Naive thymus-derived CD4-positive, alpha-beta T cell (primary cell): ENCODE measurements at regions not wholly inside any gene's neighbourhood (a gene's known extent, or its start where the extent isn't known, plus 50 kb on each side); places are given as distances from the start of the nearest gene placed in this dataset.

Experiments used
- ATAC-seq: fragments of 150-1000 bp; cut with Tn5 transposase; 2 replicates; pipeline ENCODE4 v1.10.0; 2021; ENCODE audit warnings: mild to moderate bottlenecking, moderate library complexity
- CTCF ChIA-PET: fragments of 350-600 bp; sonication (Branson Sonifier 250); formaldehyde crosslinking; loops from one replicate; lab custom pipeline; 2021; ENCODE audit warnings: antibody characterized with exemption; lab: Charles Lee
- POLR2A ChIA-PET: fragments of 350-600 bp; sonication (Branson Sonifier 250); formaldehyde crosslinking; loops from one replicate; lab custom pipeline; 2021; ENCODE audit warnings: antibody characterized with exemption, inconsistent platforms; lab: Charles Lee
- DNase-seq, 9 donors: peaks; one replicate each; pipeline versions ENCODE4 v3.0.0 to v3.0.0-alpha.2; 2020 to 2022; ENCODE audit warnings: mixed read lengths in 1 of 9
- H3K27ac ChIP-seq: one replicate; pipeline ENCODE4 v1.7.0; 2013; ENCODE audit warnings: mild to moderate bottlenecking, low read depth, low read length, moderate library complexity
- H3K27me3 ChIP-seq, 2 donors: one replicate each; pipeline ENCODE4 v1.7.0; 2013; ENCODE audit warnings: low read length in 2 of 2, mild to moderate bottlenecking in 2 of 2, moderate library complexity in 2 of 2; ENCODE audit not compliant: control insufficient read depth in 2 of 2, insufficient read depth in 2 of 2
- H3K36me3 ChIP-seq, 3 experiments: 1 replicate in 2 of 3; 2 replicates in 1 of 3; pipeline ENCODE4 v1.7.0; 2013; ENCODE audit warnings: low read length in 3 of 3, mild to moderate bottlenecking in 3 of 3, moderate library complexity in 1 of 3; ENCODE audit not compliant: insufficient read depth in 3 of 3, control insufficient read depth in 2 of 3
- H3K4me1 ChIP-seq, 2 donors: one replicate each; pipeline ENCODE4 v1.7.0; 2013; ENCODE audit warnings: low read length in 2 of 2, mild to moderate bottlenecking in 2 of 2, moderate library complexity in 1 of 2; ENCODE audit not compliant: control insufficient read depth in 2 of 2, insufficient read depth in 2 of 2
- H3K4me3 ChIP-seq: 2 replicates; pipeline ENCODE4 v1.7.0; 2013; ENCODE audit warnings: mild to moderate bottlenecking, low read length
- H3K9me3 ChIP-seq, 3 experiments: 1 replicate in 2 of 3; 2 replicates in 1 of 3; pipeline ENCODE4 v1.7.0; 2013; ENCODE audit warnings: low read length in 3 of 3; ENCODE audit not compliant: control insufficient read depth in 2 of 3
- H3K27ac Mint-ChIP-seq, 9 donors: one replicate each; pipeline ENCODE4 v1.8.0; 2020 to 2022; ENCODE audit warnings: mixed read lengths in 9 of 9, mild to moderate bottlenecking in 8 of 9, moderate library complexity in 5 of 9, inconsistent platforms in 2 of 9
- H3K27me3 Mint-ChIP-seq, 5 donors: one replicate each; pipeline ENCODE4 v1.8.0; 2021 to 2022; ENCODE audit warnings: mixed read lengths in 5 of 5, mild to moderate bottlenecking in 1 of 5
- H3K36me3 Mint-ChIP-seq, 5 donors: one replicate each; pipeline ENCODE4 v1.8.0; 2020 to 2022; ENCODE audit warnings: mixed read lengths in 5 of 5, mild to moderate bottlenecking in 3 of 5, inconsistent platforms in 1 of 5
- H3K4me1 Mint-ChIP-seq, 7 donors: one replicate each; pipeline ENCODE4 v1.8.0; 2020 to 2022; ENCODE audit warnings: mixed read lengths in 7 of 7, mild to moderate bottlenecking in 3 of 7, inconsistent platforms in 1 of 7
- H3K4me3 Mint-ChIP-seq, 10 donors: one replicate each; pipeline ENCODE4 v1.8.0; 2020 to 2022; ENCODE audit warnings: mild to moderate bottlenecking in 10 of 10, mixed read lengths in 10 of 10, moderate library complexity in 6 of 10, inconsistent platforms in 2 of 10
- H3K9me3 Mint-ChIP-seq, 11 donors: one replicate each; pipeline ENCODE4 v1.8.0; 2020 to 2022; ENCODE audit warnings: mixed read lengths in 11 of 11, mild to moderate bottlenecking in 4 of 11, inconsistent platforms in 1 of 11, moderate library complexity in 1 of 11
- intact Hi-C, 2 donors: fragments of 100-400 bp; cut with micrococcal nuclease; formaldehyde crosslinking; loops; one replicate each; pipeline ENCODE4 v1.15.1; 2023

DNA sequence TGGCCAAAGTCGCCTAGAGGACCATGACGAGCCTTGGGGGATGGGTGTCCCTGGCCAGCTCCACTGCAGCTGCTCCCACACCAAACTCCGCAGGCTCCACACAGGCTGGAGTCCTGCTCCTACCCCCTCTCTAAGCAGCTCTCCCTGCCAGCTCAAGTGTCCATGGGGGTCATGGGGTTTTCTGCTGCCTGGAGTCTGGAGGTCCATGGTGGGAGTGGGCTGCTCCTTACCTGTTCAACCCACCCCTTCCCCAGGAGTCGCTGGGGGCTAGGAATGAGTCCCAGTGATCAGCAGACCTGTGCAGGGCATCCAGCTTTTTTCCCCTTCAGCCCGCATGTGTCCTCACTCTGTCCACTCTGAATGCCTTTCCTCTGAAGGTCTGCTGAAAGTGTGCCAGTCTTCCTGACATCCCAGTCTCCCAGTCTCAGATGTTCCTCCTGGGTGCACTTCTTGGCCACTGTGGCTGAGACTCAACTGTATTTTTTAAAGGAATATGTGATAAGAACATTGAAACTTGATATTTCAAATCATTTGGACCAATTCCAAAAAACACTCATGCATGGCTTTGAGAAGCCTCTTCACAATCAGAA lies 261.3 kb upstream of the ANKH start:
- H3K4me3 Mint-ChIP-seq = no peak overlapping the region
- POLR2A ChIA-PET = no interaction called here
- H3K4me1 Mint-ChIP-seq = no peaks in the 10 kb centered on the region
- no peak for DNase-seq
- CTCF ChIA-PET = no interaction called here
- peaks cover 0 to 9% (median 3%) of the 10 kb centered on the region in 5 donors for H3K27me3 Mint-ChIP-seq
- H3K9me3 ChIP-seq = no peaks in the 10 kb centered on the region
- H3K9me3 Mint-ChIP-seq = peaks cover 0 to 52% (median 35%) of the 10 kb centered on the region in 11 donors
- H3K4me1 ChIP-seq = no peaks in the 10 kb centered on the region
- no peak for ATAC-seq
- H3K27me3 ChIP-seq = no peaks in the 10 kb centered on the region
- intact Hi-C loops = no loop called here
- H3K4me3 ChIP-seq = no peak overlapping the region
- peaks cover 0 to 9% (median 5%) of the 10 kb centered on the region in 5 donors for H3K36me3 Mint-ChIP-seq
- no peak overlapping the region for H3K27ac ChIP-seq
- H3K27ac Mint-ChIP-seq = peak overlapping the region in 1 of 9 donors; percentile 46
- H3K36me3 ChIP-seq = no peaks in the 10 kb centered on the region

DNA sequence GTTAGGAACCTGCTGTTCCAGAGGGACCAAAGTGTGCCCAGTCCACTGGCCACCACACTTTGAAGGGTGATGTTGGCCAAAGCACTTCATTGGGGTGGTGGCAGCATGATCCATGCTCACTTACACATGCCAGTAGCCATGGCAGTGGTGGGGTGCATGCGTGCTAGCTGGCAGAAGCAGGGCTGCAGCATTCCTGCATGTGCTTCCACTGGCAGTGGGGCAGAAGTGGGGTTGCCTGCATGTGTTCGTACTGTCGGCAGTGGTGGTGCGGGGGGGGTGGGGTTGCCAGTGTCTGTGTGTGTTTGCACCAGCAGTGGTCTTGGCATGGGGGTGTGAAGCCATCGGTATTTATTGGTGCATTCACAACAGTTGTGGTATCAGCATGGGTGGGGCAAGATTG lies 260.3 kb upstream of the ANKH start:
- Mint-ChIP-seq H3K36me3 (peaks cover 0 to 9% (median 5%) of the 10 kb centered on the region in 5 donors), H3K27ac (no peak overlapping the region), H3K4me1 (no peaks in the 10 kb centered on the region), H3K4me3 (no peak overlapping the region), H3K27me3 (peaks cover 0 to 9% (median 3%) of the 10 kb centered on the region in 5 donors), H3K9me3 (peaks cover 0 to 58% (median 37%) of the 10 kb centered on the region in 11 donors)
- POLR2A ChIA-PET = no interaction called here
- H3K27ac ChIP-seq = no peak overlapping the region
- H3K9me3 ChIP-seq = no peaks in the 10 kb centered on the region
- ATAC-seq = no peak
- intact Hi-C loops = no loop called here
- no peaks in the 10 kb centered on the region for H3K36me3 ChIP-seq
- no peaks in the 10 kb centered on the region for H3K27me3 ChIP-seq
- H3K4me1 ChIP-seq = no peaks in the 10 kb centered on the region
- H3K4me3 ChIP-seq = no peak overlapping the region
- CTCF ChIA-PET = no interaction called here
- no peak for DNase-seq

DNA sequence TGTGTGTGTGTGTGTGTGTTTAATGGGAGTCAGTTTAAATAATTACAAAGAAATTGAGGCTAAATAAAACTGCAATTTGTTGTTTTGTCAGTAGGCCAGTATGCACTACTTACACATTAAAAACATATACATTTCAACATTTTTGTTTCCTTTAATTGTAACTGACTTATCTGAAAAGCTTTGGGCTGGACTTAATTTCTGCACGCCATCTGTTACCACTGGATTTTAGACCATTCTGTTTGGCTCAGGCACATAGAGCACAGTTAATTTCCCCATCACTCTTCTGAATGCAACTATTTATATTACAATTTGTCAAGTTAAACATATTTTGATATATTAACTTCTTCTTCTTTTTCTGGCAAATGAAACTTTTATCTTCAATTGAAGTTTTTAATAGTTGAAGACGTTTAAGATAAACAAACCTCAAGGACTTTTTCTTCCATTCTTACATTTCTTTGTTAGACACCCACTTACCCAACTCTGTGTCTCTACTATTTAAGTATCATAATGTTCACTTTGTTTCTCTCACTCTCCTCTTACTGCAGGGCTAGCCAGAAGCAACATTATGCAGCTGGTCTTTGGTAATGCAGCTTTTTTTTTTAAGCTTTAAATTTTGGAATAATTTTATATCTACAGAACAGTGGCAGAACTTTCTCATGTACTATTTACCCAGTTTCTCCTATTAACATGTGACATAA lies 253.4 kb upstream of the ANKH start:
- DNase-seq = no peak
- Mint-ChIP-seq H3K27me3 (no peaks in the 10 kb centered on the region), H3K27ac (no peak overlapping the region), H3K4me1 (no peaks in the 10 kb centered on the region), H3K36me3 (peaks cover 0 to 7% (median 0%) of the 10 kb centered on the region in 5 donors), H3K4me3 (no peak overlapping the region), H3K9me3 (peaks cover 3 to 46% (median 35%) of the 10 kb centered on the region in 11 donors)
- Histone ChIP-seq H3K4me1 (no peaks in the 10 kb centered on the region), H3K9me3 (peaks cover 0 to 11% (median 0%) of the 10 kb centered on the region in 3 experiments), H3K27me3 (no peaks in the 10 kb centered on the region), H3K27ac (no peak overlapping the region), H3K36me3 (no peaks in the 10 kb centered on the region), H3K4me3 (no peak overlapping the region)
- POLR2A ChIA-PET = no interaction called here
- no peak for ATAC-seq
- intact Hi-C loops = no loop called here
- CTCF ChIA-PET = no interaction called here

DNA sequence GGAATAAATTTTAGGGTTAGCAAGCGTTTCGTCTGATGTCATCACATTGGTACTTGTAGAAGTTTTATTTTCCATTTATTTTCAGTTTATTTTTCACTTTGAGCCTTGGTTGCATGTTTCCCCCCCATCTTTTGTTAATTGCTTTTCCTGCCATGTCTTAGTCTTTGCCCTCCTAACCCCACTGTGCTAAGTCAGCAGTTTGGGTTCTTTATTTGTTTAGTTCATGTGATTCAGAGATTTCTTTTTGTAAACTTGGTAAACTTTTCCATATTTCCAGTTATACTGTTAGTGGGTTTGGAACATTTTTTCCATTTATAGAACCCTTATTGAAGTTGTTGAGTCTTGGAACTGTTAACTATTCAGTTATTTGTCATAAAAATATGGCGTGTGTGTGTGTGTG lies 252.9 kb upstream of the ANKH start:
- no peak for DNase-seq
- Histone ChIP-seq H3K4me1 (no peaks in the 10 kb centered on the region), H3K36me3 (no peaks in the 10 kb centered on the region), H3K9me3 (peaks cover 0 to 11% (median 0%) of the 10 kb centered on the region in 3 experiments), H3K27me3 (no peaks in the 10 kb centered on the region), H3K27ac (no peak overlapping the region), H3K4me3 (no peak overlapping the region)
- Mint-ChIP-seq H3K4me3 (peak overlapping the region in 1 of 10 donors; percentile 27), H3K4me1 (no peaks in the 10 kb centered on the region), H3K9me3 (peaks cover 3 to 44% (median 31%) of the 10 kb centered on the region in 11 donors), H3K27me3 (no peaks in the 10 kb centered on the region), H3K27ac (no peak overlapping the region), H3K36me3 (peaks cover 0 to 7% (median 0%) of the 10 kb centered on the region in 5 donors)
- ChIA-PET POLR2A (no interaction called here), CTCF (no interaction called here)
- intact Hi-C loops = no loop called here
- no peak for ATAC-seq

DNA sequence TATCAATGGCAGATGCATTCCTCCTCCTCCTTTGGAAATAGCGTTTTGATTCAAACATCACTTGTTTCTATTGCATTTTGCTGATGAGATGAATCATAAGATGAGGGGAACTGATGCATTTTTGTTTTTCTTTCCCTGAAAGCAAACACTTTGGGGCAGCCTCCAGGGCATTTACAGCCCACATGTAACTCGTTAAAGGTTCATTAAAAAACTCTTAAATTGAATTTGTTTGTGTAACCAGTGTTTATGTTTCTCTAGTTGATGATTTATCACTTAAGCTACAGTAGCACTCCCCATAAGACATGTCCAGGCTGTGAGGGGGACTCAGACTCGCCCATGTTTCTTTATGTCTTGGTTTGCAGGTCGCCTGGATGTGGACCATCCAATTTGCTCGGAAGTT lies 246.1 kb upstream of the ANKH start:
- Mint-ChIP-seq H3K4me1 (no peaks in the 10 kb centered on the region), H3K4me3 (no peak overlapping the region), H3K27me3 (no peaks in the 10 kb centered on the region), H3K27ac (no peak overlapping the region), H3K36me3 (peaks cover 0 to 7% (median 0%) of the 10 kb centered on the region in 5 donors), H3K9me3 (peaks cover 4 to 20% (median 12%) of the 10 kb centered on the region in 11 donors)
- intact Hi-C loops = no loop called here
- Histone ChIP-seq H3K4me1 (no peaks in the 10 kb centered on the region), H3K36me3 (no peaks in the 10 kb centered on the region), H3K9me3 (peaks cover 0 to 11% (median 0%) of the 10 kb centered on the region in 3 experiments), H3K27ac (no peak overlapping the region), H3K4me3 (no peak overlapping the region), H3K27me3 (no peaks in the 10 kb centered on the region)
- ChIA-PET CTCF (no interaction called here), POLR2A (no interaction called here)
- ATAC-seq = no peak
- DNase-seq = no peak

DNA sequence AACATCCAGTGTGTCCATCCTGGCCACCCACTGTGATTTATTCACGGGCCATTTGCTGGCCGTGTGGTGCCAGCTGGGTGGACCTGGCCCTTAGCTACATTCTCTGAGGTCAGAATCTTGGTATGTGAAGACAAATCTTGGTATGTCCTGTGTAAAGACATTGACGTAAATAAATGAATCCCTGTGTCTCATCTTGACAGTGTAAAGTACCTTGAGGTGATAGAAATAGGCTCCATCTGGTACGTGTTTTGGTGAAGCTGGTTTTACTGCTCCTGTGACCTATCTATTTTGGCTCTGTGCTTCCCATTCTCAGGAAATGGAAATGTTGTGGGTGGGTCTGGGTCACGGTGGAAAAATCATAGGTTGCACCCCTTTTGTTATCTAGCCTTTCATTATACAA lies 245.4 kb upstream of the ANKH start:
- Histone ChIP-seq H3K4me3 (no peak overlapping the region), H3K9me3 (peaks cover 0 to 7% (median 0%) of the 10 kb centered on the region in 3 experiments), H3K27me3 (no peaks in the 10 kb centered on the region), H3K27ac (no peak overlapping the region), H3K36me3 (no peaks in the 10 kb centered on the region), H3K4me1 (no peaks in the 10 kb centered on the region)
- Mint-ChIP-seq H3K9me3 (peaks cover 4 to 16% (median 9%) of the 10 kb centered on the region in 11 donors), H3K4me3 (no peak overlapping the region), H3K27me3 (no peaks in the 10 kb centered on the region), H3K4me1 (no peaks in the 10 kb centered on the region), H3K36me3 (peaks cover 0 to 6% (median 0%) of the 10 kb centered on the region in 5 donors), H3K27ac (no peak overlapping the region)
- intact Hi-C loops = no loop called here
- ChIA-PET CTCF (no interaction called here), POLR2A (no interaction called here)
- ATAC-seq = no peak
- no peak for DNase-seq
